VCaP (cell line): ENCODE measurements at regions not wholly inside any gene's neighbourhood (a gene's known extent, or its start where the extent isn't known, plus 50 kb on each side); places are given as distances from the start of the nearest gene placed in this dataset.

Experiments used
- H3K27ac ChIP-seq: fragments of 450-650 bp; 2 replicates; pipeline ENCODE4 v1.5.1; 2017
- TF ChIP-seq, protein P1 (sequence below): fragments of 450-650 bp; conservative IDR thresholded peaks from 2 replicates; pipeline ENCODE4 v1.5.1; 2017; ENCODE audit warnings: mild to moderate bottlenecking, moderate library complexity

DNA sequence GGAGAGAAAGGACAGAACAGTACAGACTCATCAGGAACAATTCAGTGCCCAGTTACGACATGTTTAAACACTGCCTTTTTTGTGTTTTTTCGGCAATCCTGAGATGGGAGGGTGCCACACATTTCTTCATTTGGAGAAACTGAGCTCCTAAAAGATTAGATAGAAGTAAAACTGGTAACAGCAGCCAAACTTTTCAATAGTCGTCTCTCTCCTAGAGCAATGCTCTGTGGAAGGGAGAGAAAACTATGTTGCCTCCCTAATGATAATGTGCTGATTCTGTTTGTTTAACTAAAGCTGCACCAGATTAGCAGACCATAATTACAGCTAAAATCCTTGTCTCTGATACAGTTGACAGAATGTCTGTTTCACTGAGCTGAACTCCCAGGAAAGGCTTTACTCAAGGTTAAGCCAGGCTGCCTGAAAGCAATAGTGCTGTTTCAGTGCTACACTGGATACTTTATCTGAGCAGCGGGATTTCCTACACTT lies 76.2 kb upstream of the CXADR start:
- TF ChIP-seq, protein P1, sequence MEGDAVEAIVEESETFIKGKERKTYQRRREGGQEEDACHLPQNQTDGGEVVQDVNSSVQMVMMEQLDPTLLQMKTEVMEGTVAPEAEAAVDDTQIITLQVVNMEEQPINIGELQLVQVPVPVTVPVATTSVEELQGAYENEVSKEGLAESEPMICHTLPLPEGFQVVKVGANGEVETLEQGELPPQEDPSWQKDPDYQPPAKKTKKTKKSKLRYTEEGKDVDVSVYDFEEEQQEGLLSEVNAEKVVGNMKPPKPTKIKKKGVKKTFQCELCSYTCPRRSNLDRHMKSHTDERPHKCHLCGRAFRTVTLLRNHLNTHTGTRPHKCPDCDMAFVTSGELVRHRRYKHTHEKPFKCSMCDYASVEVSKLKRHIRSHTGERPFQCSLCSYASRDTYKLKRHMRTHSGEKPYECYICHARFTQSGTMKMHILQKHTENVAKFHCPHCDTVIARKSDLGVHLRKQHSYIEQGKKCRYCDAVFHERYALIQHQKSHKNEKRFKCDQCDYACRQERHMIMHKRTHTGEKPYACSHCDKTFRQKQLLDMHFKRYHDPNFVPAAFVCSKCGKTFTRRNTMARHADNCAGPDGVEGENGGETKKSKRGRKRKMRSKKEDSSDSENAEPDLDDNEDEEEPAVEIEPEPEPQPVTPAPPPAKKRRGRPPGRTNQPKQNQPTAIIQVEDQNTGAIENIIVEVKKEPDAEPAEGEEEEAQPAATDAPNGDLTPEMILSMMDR, result no peak
- H3K27ac ChIP-seq, result peak overlapping the region; percentile 98

DNA sequence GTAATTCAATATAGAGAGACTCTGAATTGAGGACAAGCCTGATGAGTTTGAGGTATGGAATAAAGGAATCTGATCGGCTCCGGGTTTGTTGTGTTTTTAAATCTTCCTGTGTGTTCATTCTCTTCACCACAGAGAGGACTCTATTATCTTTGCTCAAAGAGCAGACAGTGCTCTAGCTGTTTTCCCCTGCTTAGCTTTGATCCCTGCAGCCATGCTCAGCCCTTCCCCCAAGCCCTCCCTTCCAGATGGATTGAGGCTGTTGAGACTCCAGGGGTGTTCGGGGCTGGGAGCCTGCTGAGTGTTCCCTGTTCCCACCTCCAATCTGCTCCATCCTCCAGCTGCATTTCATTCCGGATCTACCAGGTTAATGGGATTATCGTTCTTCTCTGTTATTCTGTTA lies 74.2 kb upstream of the CXADR start:
- peak overlapping the region; percentile 98 for H3K27ac ChIP-seq
- TF ChIP-seq, protein P1, result no peak

DNA sequence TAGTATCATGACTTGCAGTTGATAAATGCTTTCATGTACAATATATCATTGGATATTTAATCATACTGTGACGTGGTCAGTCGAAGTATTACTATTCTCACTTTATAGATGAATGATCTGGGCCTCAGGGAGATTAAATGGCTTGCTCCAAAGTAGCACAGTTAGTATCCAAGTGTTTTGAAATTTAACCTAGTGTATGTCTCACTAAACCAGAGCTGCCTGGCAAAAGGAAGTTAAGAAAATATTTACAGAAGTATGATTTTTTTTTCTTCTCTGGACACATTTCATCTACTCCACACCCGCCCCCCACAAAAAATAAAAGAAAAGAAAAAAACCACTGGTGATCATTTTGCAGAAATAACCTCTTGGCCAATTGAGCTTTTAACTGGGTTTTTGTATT lies 71.9 kb upstream of the CXADR start:
- H3K27ac ChIP-seq, result peak overlapping the region; percentile 87
- TF ChIP-seq, protein P1, result no peak

DNA sequence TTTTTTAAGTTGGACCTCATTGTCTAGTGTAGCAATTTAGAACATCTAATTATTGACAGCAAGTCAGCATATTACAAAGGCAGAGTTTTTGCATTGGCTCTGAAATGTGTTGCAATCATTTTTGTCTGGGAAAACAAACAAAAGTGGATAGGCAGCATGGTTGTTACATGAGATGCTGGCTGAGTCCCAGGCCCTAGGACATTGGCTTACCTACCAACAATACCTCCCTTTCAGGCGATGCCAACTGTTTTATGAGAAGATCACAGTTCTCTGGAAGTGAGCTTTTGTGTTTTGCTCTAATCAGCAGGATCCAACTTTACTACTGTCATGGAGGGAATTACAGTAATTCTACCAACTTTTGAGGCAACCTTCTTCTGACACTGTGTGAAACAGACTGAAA lies 71.5 kb upstream of the CXADR start:
- TF ChIP-seq, protein P1, result no peak

DNA sequence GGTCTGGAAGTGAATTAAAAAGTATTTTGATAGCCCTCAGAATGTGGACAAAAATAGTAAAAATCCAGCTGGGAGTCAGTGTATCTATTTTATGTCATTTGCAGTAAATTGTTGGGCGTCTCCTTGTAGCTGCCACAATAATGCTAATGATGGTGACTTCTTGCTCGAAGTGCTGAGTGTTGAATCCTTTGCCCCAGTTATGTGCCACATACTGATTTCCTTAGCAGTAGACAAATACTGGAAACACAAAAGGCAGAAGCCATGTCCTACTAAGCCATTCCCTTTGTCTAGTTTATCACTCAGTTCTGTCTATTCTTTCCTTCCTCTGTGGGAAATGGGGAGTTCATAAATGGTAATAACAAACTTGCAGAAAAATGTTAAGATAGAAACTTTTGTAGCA lies 70.7 kb upstream of the CXADR start:
- TF ChIP-seq, protein P1, result no peak
- H3K27ac ChIP-seq, result peak overlapping the region; percentile 87

More for the DNA sequence above, 71.5 kb upstream of the CXADR start:
- peak overlapping the region; percentile 87 for H3K27ac ChIP-seq

DNA sequence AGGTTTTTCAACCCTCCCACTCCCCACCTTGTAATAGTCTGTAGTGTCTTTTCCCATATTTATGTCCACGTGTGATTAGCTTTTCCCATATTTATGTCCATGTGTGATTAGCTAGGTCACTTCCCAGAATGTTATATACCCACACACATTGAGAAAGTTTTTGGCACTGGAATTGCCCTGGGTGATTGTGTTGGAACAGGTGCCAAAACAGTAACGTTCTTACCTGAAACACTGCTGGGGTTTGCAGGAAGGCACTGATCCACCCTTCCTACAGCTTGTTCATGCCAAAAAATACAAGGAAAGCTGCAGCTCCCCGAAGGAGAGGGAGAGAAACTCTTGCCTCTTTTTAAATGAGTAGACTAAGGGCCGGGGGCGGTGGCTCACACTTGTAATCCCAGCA lies 68.0 kb upstream of the CXADR start:
- TF ChIP-seq, protein P1, result no peak
- H3K27ac ChIP-seq, result peak overlapping the region; percentile 87; the same call in 1 of the 2 replicates

DNA sequence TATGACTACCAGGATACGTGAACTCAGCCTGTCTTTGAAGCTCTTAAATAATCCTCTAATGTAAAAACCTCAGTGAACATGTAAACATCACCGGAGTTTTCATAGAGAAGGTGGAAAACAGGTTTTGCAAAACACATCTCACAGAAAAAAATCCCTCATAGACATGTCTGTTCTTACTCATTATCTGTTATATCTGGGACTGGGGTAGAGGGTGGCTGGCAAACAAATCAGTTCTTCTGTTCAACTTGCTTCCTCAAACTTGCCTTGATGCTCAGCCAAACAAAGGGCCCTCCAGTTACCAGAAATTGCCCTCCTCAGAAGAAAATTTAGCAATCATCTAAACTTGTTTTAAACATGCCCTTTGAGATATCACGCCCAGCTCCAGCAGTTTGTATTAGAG lies 66.1 kb upstream of the CXADR start:
- TF ChIP-seq, protein P1, result no peak

More for the DNA sequence above, 66.1 kb upstream of the CXADR start:
- H3K27ac ChIP-seq, result peak overlapping the region; percentile 87
